BLaER1 (cell line): ENCODE measurements at regions not wholly inside any gene's neighbourhood (a gene's known extent, or its start where the extent isn't known, plus 50 kb on each side); places are given as distances from the start of the nearest gene placed in this dataset.

Source experiments
- H3K27ac ChIP-seq: shearing (Covaris generic); formaldehyde crosslinking; 2 replicates; pipeline ENCODE4 v1.8.1; 2022
- H3K27me3 ChIP-seq: shearing (Covaris generic); formaldehyde crosslinking; 2 replicates; pipeline ENCODE4 v1.8.1; 2022
- H3K36me3 ChIP-seq: shearing (Covaris generic); formaldehyde crosslinking; 2 replicates; pipeline ENCODE4 v1.8.1; 2022
- H3K4me1 ChIP-seq: shearing (Covaris generic); formaldehyde crosslinking; 2 replicates; pipeline ENCODE4 v1.8.1; 2022
- H3K4me2 ChIP-seq: shearing (Covaris generic); formaldehyde crosslinking; 2 replicates; pipeline ENCODE4 v1.8.1; 2022
- H3K4me3 ChIP-seq: shearing (Covaris generic); formaldehyde crosslinking; 2 replicates; pipeline ENCODE4 v1.8.1; 2022
- H3K9ac ChIP-seq: shearing (Covaris generic); formaldehyde crosslinking; 2 replicates; pipeline ENCODE4 v1.8.1; 2022
- H3K9me3 ChIP-seq: shearing (Covaris generic); formaldehyde crosslinking; 2 replicates; pipeline ENCODE4 v1.8.1; 2022
- H4K20me1 ChIP-seq: shearing (Covaris generic); formaldehyde crosslinking; 2 replicates; pipeline ENCODE4 v1.8.1; 2022
- Cebpa-rat ChIP-seq: shearing (Covaris generic); IDR thresholded peaks from 2 replicates; pipeline ENCODE4 v1.8.1; 2022

DNA sequence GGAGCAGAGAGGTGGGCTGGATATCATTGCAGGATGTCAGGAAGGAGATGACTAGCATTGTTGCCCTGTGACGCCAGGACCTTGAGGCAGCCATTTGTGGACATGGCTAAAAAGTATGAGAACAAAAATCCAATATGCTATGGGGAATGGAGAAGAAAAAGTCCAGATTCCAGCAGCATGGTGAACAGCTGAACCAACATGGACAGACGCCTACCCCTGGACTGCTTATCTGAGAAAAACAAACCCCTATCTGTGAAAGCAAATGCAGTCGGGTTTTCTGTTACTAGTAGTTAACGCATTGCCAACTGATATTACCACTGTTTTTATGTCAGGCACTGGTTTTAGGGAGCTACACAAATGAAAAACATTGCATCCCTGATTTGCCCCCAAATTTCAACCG is 251.2 kb upstream of the RORA start:
- Histone ChIP-seq H4K20me1 (no peaks in the 10 kb centered on the region), H3K4me3 (no peak overlapping the region), H3K27me3 (no peaks in the 10 kb centered on the region), H3K9me3 (no peaks in the 10 kb centered on the region; the same call in 1 of the 2 replicates), H3K9ac (no peak overlapping the region), H3K27ac (no peak overlapping the region), H3K4me2 (no peak overlapping the region), H3K4me1 (peaks cover 22% of the 10 kb centered on the region), H3K36me3 (no peaks in the 10 kb centered on the region)
- TF ChIP-seq Cebpa-rat: no peak

DNA sequence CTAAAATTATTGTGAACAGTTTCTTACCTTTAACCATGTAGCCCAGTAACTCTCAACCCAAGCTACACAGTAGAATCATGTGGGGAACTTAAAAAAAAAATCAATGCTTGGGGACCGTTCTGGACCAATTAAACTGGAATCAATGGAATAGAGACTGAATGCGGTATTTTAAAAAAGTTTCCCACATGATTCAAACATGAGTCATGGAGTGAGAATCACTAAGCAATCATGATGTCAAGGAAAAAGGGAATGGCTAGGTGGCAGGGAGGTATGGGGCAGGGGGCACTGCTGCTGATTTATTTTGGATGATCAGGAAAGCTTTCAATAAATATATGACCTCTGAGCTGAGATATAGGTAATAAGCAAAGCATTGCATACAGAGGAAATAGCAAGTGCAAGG is 250.5 kb upstream of the RORA start:
- H4K20me1 ChIP-seq: no peaks in the 10 kb centered on the region
- no peaks in the 10 kb centered on the region for H3K27me3 ChIP-seq
- H3K27ac ChIP-seq: no peak overlapping the region
- no peaks in the 10 kb centered on the region; the same call in 1 of the 2 replicates for H3K9me3 ChIP-seq
- H3K4me1 ChIP-seq: peaks cover 16% of the 10 kb centered on the region
- no peak for TF ChIP-seq Cebpa-rat
- no peak overlapping the region for H3K4me2 ChIP-seq
- no peaks in the 10 kb centered on the region for H3K36me3 ChIP-seq
- H3K4me3 ChIP-seq: no peak overlapping the region
- no peak overlapping the region for H3K9ac ChIP-seq

DNA sequence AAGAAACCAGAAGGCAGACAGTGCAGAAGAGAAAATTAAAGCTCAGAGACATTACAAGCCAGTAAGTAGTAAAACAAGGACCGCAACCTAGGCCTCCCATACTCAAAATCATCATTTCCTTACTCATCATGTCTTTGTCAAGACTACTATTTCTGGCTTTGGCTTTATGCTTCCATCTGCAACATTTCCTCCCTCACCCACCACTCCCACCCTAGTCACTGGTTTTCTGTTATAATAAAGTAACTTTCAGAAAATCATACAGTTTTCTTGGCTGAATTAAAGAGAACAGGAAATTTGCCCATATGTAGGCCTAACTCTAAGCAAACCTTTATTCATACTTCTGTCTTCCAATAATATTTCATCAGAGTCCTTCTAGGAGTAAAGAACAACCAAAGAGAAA is 247.6 kb upstream of the RORA start:
- Histone ChIP-seq H4K20me1 (no peaks in the 10 kb centered on the region), H3K27ac (no peak overlapping the region), H3K36me3 (no peaks in the 10 kb centered on the region), H3K27me3 (no peaks in the 10 kb centered on the region), H3K4me2 (peak overlapping the region; percentile 25; the same call in 1 of the 2 replicates), H3K9me3 (no peaks in the 10 kb centered on the region; the same call in 1 of the 2 replicates), H3K4me1 (peaks cover 14% of the 10 kb centered on the region), H3K4me3 (no peak overlapping the region), H3K9ac (no peak overlapping the region)
- TF ChIP-seq Cebpa-rat: no peak

DNA sequence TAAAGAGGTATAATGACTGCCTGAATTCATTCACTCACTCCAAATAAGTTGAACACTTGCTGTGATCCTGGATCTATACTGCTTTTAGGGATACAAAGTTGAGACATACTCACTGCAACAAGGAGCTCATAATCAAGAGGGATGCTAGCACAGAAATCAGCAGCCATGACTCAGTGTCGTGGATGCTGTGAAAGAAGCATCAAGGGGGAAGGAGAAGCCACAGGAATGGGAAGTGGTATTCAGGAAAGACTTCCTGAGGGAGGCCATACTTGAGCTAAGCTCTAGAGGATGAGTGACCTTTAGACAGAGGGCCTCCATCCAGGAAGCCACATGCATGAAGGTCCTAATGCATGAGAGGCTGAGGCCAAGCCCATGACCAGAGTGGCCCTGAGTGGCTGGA is 245.7 kb upstream of the RORA start:
- Histone ChIP-seq H3K27me3 (no peaks in the 10 kb centered on the region), H3K9me3 (no peaks in the 10 kb centered on the region; the same call in 1 of the 2 replicates), H3K4me1 (peaks cover 14% of the 10 kb centered on the region), H3K27ac (no peak overlapping the region), H3K36me3 (no peaks in the 10 kb centered on the region), H4K20me1 (no peaks in the 10 kb centered on the region), H3K4me2 (no peak overlapping the region), H3K4me3 (no peak overlapping the region), H3K9ac (no peak overlapping the region)
- TF ChIP-seq Cebpa-rat: no peak

DNA sequence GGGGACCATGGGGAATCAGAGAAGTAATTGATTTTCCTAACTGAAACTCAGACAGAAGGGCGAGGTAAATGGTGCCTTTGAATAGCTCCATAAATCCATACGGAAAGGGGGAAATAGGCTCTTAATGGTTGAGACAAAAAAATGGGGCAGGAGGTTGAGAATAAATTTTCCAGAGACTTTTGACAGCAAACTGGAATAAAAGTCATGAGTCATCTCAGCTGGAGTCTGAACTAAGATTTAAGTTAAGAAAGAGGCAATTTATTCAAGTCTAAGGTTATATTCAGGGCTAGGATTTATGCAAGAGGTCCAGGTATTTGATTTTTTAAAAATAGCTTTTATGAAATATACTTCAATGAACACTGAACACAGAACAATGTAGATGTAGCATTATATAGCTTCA is 238.7 kb upstream of the RORA start:
- no peak overlapping the region for H3K9ac ChIP-seq
- no peaks in the 10 kb centered on the region for H3K36me3 ChIP-seq
- no peak overlapping the region for H3K4me2 ChIP-seq
- H4K20me1 ChIP-seq: no peaks in the 10 kb centered on the region
- H3K27ac ChIP-seq: no peak overlapping the region
- no peaks in the 10 kb centered on the region for H3K9me3 ChIP-seq
- H3K27me3 ChIP-seq: no peaks in the 10 kb centered on the region
- TF ChIP-seq Cebpa-rat: no peak
- no peaks in the 10 kb centered on the region for H3K4me1 ChIP-seq
- no peak overlapping the region for H3K4me3 ChIP-seq

DNA sequence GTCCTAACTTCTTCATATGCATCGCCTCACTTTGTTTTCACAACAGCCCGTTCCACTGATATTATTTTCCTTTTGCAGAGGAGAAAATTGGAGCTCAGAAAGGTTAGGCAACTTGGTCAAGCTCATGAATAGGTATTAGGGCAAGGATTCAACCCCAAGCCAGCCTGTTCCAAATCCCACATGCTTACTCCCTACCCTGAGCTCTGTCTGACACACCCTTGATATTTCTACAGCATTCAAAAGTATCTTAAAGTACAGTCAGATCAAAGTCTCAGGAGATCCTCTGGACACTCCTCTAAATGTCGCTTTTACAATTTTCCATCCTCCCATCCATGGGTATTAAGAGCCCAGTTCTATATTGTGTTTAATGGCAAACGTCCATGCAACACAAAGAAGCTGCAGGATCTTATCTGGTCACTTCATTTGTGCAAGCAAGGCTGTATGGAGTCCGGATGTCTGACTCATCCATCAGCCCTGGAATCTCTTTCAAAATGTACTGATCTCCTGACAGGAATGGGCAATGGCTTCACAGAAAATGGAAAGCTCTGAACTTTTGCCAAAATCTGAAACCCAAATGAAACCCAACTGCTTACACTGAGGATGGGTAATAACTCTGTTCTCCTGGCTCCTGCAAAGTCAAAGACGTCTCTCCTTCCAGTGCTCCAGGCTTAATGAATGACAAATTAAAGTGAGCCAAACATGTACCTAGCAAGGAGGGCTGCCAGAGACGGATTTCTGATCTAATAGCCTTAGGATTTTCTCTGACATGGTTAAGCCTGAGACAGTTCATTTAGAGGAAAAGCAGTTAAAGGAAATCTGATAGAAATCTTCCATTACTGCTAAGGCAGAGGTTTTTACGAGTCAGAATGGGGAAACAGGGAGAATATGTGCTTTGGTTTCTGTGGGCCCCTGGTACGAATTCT is 230.9 kb upstream of the RORA start:
- Histone ChIP-seq H3K4me1 (no peaks in the 10 kb centered on the region), H3K4me3 (no peak overlapping the region), H3K9me3 (no peaks in the 10 kb centered on the region), H3K27ac (no peak overlapping the region), H3K9ac (no peak overlapping the region), H3K36me3 (no peaks in the 10 kb centered on the region), H4K20me1 (no peaks in the 10 kb centered on the region), H3K4me2 (no peak overlapping the region), H3K27me3 (no peaks in the 10 kb centered on the region)
- TF ChIP-seq Cebpa-rat: no peak

DNA sequence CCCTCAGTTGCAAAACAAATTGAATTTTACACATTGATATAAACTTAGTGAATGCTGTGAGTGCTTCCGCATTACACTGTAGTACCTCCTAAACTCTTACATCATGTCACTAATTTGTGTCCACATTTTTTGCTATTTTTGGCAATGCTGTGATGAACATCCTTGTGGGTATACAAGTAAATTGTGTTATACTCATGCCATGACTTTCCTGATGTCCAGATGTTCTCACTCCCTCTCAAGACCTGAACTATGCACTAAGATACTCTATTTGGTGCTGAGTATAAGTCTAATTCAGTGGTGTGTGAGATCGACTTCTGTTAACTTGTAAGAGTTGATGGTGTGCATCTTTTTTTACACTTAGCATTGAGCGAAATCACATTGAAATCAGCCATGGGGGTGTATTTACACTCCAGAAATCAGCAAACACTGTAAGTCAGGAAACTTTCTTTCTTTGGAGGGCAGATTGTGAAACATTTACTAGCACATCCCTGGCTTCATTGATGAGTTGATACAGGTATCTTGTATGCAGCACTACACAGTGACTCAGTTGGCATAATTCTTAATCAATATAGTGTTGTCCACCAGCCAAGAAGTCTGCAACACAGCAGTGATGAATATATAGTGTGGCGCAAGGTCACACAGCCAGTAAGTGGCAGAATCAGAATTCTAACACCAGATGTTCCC is 228.1 kb upstream of the RORA start:
- Histone ChIP-seq H3K36me3 (no peaks in the 10 kb centered on the region), H3K4me1 (no peaks in the 10 kb centered on the region), H3K27me3 (no peaks in the 10 kb centered on the region), H3K9ac (no peak overlapping the region), H3K27ac (no peak overlapping the region), H3K4me2 (no peak overlapping the region), H3K9me3 (no peaks in the 10 kb centered on the region), H3K4me3 (no peak overlapping the region), H4K20me1 (no peaks in the 10 kb centered on the region)
- TF ChIP-seq Cebpa-rat: no peak

DNA sequence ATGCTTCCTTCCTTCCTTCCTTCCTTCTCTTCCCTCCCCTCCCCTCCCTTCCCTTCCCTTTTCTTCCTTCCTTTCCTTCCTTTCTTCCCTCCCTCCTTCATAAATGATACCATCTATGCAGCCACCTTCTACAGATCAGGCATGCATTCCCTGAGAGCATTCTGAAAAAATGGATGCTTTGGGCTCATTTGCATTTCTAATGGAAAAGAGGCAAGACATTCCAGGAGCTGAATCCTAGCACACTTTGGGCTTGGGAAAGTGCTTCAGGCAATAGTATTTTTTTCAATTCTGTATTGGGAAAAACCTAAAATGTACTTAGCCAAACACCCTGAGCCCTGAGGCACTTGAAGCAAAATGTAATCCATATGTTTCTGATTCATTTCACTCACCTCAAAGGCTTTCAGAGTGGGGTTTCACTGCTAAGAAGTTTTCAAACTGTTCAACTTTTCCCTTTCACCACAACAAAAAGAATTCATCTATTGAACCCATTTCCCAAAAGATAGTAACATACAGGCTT is 220.1 kb upstream of the RORA start:
- H3K9me3 ChIP-seq: peaks cover 10% of the 10 kb centered on the region
- no peaks in the 10 kb centered on the region for H3K4me1 ChIP-seq
- H4K20me1 ChIP-seq: no peaks in the 10 kb centered on the region
- H3K27me3 ChIP-seq: no peaks in the 10 kb centered on the region
- no peaks in the 10 kb centered on the region for H3K36me3 ChIP-seq
- no peak for TF ChIP-seq Cebpa-rat
- no peak overlapping the region for H3K4me3 ChIP-seq
- H3K27ac ChIP-seq: no peak overlapping the region
- no peak overlapping the region for H3K4me2 ChIP-seq
- H3K9ac ChIP-seq: no peak overlapping the region

DNA sequence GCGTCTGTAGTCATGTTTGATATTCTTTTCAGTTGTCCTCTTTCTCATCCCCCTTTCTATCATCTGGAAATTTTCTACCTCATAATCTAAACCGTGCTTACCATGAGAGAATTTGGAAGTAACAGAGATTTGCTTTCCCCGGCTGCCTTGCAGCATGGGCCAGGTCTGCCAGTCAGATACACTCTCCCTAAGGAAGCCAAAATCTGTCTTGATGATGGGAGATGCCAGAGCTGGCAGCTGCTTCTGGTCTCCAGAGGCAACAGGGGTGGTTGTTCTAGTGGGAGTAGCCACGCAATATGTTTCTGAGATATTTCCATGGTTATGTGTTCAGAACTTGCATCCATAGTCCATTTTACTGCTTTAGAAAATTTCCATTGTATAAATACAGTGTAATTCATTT is 218.9 kb upstream of the RORA start:
- H3K36me3 ChIP-seq: no peaks in the 10 kb centered on the region
- H3K27ac ChIP-seq: no peak overlapping the region
- TF ChIP-seq Cebpa-rat: no peak
- peaks cover 16% of the 10 kb centered on the region for H3K9me3 ChIP-seq
- H3K4me3 ChIP-seq: no peak overlapping the region
- H4K20me1 ChIP-seq: no peaks in the 10 kb centered on the region
- H3K4me1 ChIP-seq: no peaks in the 10 kb centered on the region
- H3K4me2 ChIP-seq: no peak overlapping the region
- no peaks in the 10 kb centered on the region for H3K27me3 ChIP-seq
- H3K9ac ChIP-seq: no peak overlapping the region

DNA sequence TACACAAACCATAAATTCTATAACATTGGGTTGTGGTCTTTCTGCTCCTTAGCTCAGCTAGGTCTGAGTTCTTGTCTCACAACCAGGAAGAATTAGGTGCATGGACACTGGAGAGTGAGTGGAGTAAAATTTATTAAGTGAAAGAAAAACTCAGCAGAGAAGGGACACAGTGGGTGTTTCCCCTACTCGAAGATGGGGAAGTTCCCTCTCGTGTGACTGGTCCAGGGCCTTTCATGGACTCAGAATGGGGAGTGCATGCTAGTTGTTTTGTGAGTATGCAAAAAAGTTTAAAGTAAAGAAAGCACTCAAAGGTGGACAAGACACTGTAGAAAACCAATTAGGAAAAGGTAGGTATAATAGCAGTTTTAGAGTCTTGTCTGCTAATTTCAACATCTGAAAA is 215.5 kb upstream of the RORA start:
- H3K36me3 ChIP-seq: no peaks in the 10 kb centered on the region
- no peak overlapping the region for H3K27ac ChIP-seq
- no peak for TF ChIP-seq Cebpa-rat
- H3K9me3 ChIP-seq: peaks cover 16% of the 10 kb centered on the region
- H4K20me1 ChIP-seq: no peaks in the 10 kb centered on the region
- no peak overlapping the region for H3K9ac ChIP-seq
- H3K27me3 ChIP-seq: no peaks in the 10 kb centered on the region
- H3K4me3 ChIP-seq: no peak overlapping the region
- no peaks in the 10 kb centered on the region for H3K4me1 ChIP-seq
- no peak overlapping the region for H3K4me2 ChIP-seq
